MCF 10A (cell line): ENCODE measurements at regions not wholly inside any gene's neighbourhood (a gene's known extent, or its start where the extent isn't known, plus 50 kb on each side); places are given as distances from the start of the nearest gene placed in this dataset. TPM values are rescaled to one million over a fixed set of nuclear protein-coding genes. Genes with fewer than 3 reads are reported as not detected.

Experiments
- BruUV-seq: library from RNA; stranded (reverse); fragments of 400-500 nt; replicated peaks from 2 replicates; lab custom pipeline; 2021; lab: Mats Ljungman, UMichigan
- CTCF ChIA-PET: fragments of 300-600 bp; sonication (Branson Sonifier 250); formaldehyde crosslinking; extraction: SDS; loops from one replicate; lab custom pipeline; 2021; ENCODE audit warnings: antibody characterized with exemption, inconsistent platforms; lab: Yijun Ruan, JAX
- POLR2A ChIA-PET: fragments of 300-600, 350-650 bp; sonication (Branson Sonifier 250); formaldehyde crosslinking; extraction: SDS; loops from one replicate; lab custom pipeline; 2020; ENCODE audit warnings: antibody characterized with exemption, inconsistent platforms; lab: Yijun Ruan, JAX
- DNase-seq: peaks from one replicate; pipeline ENCODE4 v3.0.0-alpha.2; 2018; ENCODE audit not compliant: unreplicated experiment
- H3K27ac Mint-ChIP-seq: one replicate; pipeline ENCODE4 v1.8.0; 2022; ENCODE audit warnings: mild to moderate bottlenecking, low read depth, mixed read lengths; ENCODE audit not compliant: unreplicated experiment
- H3K27me3 Mint-ChIP-seq: one replicate; pipeline ENCODE4 v1.8.0; 2022; ENCODE audit warnings: mixed read lengths; ENCODE audit not compliant: insufficient read depth, unreplicated experiment
- H3K36me3 Mint-ChIP-seq: one replicate; pipeline ENCODE4 v1.8.0; 2022; ENCODE audit warnings: mild to moderate bottlenecking, moderate library complexity, mixed read lengths; ENCODE audit not compliant: insufficient read depth, unreplicated experiment
- H3K4me1 Mint-ChIP-seq: one replicate; pipeline ENCODE4 v1.8.0; 2022; ENCODE audit warnings: mixed read lengths; ENCODE audit not compliant: insufficient read depth, unreplicated experiment
- H3K4me3 Mint-ChIP-seq: one replicate; pipeline ENCODE4 v1.8.0; 2022; ENCODE audit warnings: mild to moderate bottlenecking, moderate library complexity, mixed read lengths; ENCODE audit not compliant: unreplicated experiment
- H3K9me3 Mint-ChIP-seq: one replicate; pipeline ENCODE4 v1.8.0; 2022; ENCODE audit warnings: mixed read lengths; ENCODE audit not compliant: unreplicated experiment
- CTCF ChIP-seq: fragments of 200-600 bp; IDR thresholded peaks from one replicate; pipeline ENCODE4 v1.8.0; 2022; ENCODE audit warnings: antibody characterized with exemption, mild to moderate bottlenecking; ENCODE audit not compliant: unreplicated experiment
- intact Hi-C: fragments of 100-400 bp; cut with micrococcal nuclease; formaldehyde crosslinking; loops from 2 replicates; pipeline ENCODE4 v1.14.1; 2022
- microRNA-seq: library from miRNA; unstranded; fragments of <30 nt; microRNA quantifications from one replicate; pipeline ENCODE4 v1.2.0, GENCODE V29; 2022

- ChIA-PET POLR2A (no interaction called here), CTCF (interaction anchor here (0.5 to 1.0 kb wide), 5 partner anchors 10 to 693 kb away, joined by 3 to 4 read pairs (median 3); partner anchors contain the start of gene GALNT18)
- no peaks in the 10 kb centered on the region for H3K4me1 Mint-ChIP-seq
- no peaks in the 10 kb centered on the region for H3K27me3 Mint-ChIP-seq
- intact Hi-C loops: no loop called here
- H3K27ac Mint-ChIP-seq: no peak overlapping the region
- no TSS peak for BruUV-seq
- no peaks in the 10 kb centered on the region for H3K9me3 Mint-ChIP-seq
- TF ChIP-seq CTCF: no peak
- no peak overlapping the region for H3K4me3 Mint-ChIP-seq
- H3K36me3 Mint-ChIP-seq: no peaks in the 10 kb centered on the region
- no peak for DNase-seq
Measured at GRCh38 chr11:11677672-11678356, 56.0 kb upstream of the GALNT18 start.

DNA sequence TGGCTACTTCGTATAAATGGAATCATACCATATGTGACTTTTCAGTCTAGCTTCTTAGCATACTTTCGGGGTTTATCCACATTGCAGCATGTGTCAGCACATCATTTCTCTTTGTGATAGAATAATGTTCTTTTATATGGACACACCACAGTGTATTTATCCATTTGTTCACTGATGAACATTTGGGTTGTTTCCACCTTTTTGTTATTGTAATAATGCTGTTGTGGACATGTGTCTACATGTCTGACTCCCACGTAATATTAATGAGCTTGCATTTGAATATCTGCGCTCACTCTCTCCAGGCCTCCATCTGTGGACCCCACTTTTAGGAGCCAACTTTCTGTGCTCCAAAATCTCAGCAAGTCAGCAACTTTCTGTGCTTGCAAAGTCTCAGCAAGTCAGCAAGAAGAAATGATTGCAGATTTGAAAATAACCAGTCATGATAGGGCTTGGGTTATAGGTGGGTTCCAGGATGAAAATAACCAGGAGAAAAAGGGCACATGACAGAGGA, 53.9 kb upstream of the GALNT18 start:
- Mint-ChIP-seq H3K36me3 (no peaks in the 10 kb centered on the region), H3K27me3 (no peaks in the 10 kb centered on the region), H3K27ac (no peak overlapping the region), H3K4me3 (no peak overlapping the region), H3K4me1 (no peaks in the 10 kb centered on the region), H3K9me3 (no peaks in the 10 kb centered on the region)
- no peak for DNase-seq
- ChIA-PET CTCF (no interaction called here), POLR2A (no interaction called here)
- intact Hi-C loops: no loop called here
- BruUV-seq: no TSS peak
- TF ChIP-seq CTCF: no peak

GRCh38 chr11:11672789-11673188, 51.0 kb upstream of the GALNT18 start:
- H3K4me3 Mint-ChIP-seq: no peak overlapping the region
- no peaks in the 10 kb centered on the region for H3K36me3 Mint-ChIP-seq
- no peaks in the 10 kb centered on the region for H3K4me1 Mint-ChIP-seq
- no peak for DNase-seq
- intact Hi-C loops: no loop called here
- no peak overlapping the region for H3K27ac Mint-ChIP-seq
- H3K27me3 Mint-ChIP-seq: peaks cover 12% of the 10 kb centered on the region
- ChIA-PET CTCF (interaction anchor here (1.8 kb wide), 1 partner anchor 9 kb away, joined by 4 read pairs; no protein-coding TSS in a partner anchor), POLR2A (interaction anchor here (0.5 kb wide), 1 partner anchor 620 kb away, joined by 3 read pairs; no protein-coding TSS in a partner anchor)
- no peak for TF ChIP-seq CTCF
- no peaks in the 10 kb centered on the region for H3K9me3 Mint-ChIP-seq
- no TSS peak for BruUV-seq

GRCh38 chr11:11672101-11672500, 50.3 kb upstream of the GALNT18 start:
- no peak for TF ChIP-seq CTCF
- peaks cover 5% of the 10 kb centered on the region for H3K9me3 Mint-ChIP-seq
- no TSS peak for BruUV-seq
- no peak overlapping the region for H3K4me3 Mint-ChIP-seq
- ChIA-PET CTCF (interaction anchor here (0.8 kb wide), 1 partner anchor 115 kb away, joined by 3 read pairs; no protein-coding TSS in a partner anchor), POLR2A (no interaction called here)
- no peaks in the 10 kb centered on the region for H3K36me3 Mint-ChIP-seq
- intact Hi-C loops: no loop called here
- DNase-seq: no peak
- no peaks in the 10 kb centered on the region for H3K4me1 Mint-ChIP-seq
- no peak overlapping the region for H3K27ac Mint-ChIP-seq
- H3K27me3 Mint-ChIP-seq: peaks cover 18% of the 10 kb centered on the region

Small RNAs in the stretch of these regions (microRNA-seq; reads per million reads assigned to microRNA genes)
- not detected for gene MIR8070
